RWPE2 (cell line): ENCODE measurements at regions not wholly inside any gene's neighbourhood (a gene's known extent, or its start where the extent isn't known, plus 50 kb on each side); places are given as distances from the start of the nearest gene placed in this dataset.

Experiments
- ATAC-seq: fragments of 200-7000 bp; cut with Tn5 transposase; 3 replicates; pipeline ENCODE4 v1.9.1; 2021; ENCODE audit warnings: low read depth
- DNase-seq: peaks from one replicate; pipeline ENCODE4 v3.0.0-alpha.2; 2020; ENCODE audit warnings: low spot score
- H3K27ac ChIP-seq: fragments of 450-650 bp; 2 replicates; pipeline ENCODE4 v1.5.1; 2017; ENCODE audit warnings: mild to moderate bottlenecking; ENCODE audit not compliant: poor library complexity, severe bottlenecking
- H3K27me3 ChIP-seq: fragments of 250-450 bp; sonication (Bioruptor Pico); 2 replicates; pipeline ENCODE4 v1.5.1; 2021; ENCODE audit warnings: mild to moderate bottlenecking, moderate library complexity; ENCODE audit not compliant: insufficient read depth, poor library complexity, severe bottlenecking
- H3K36me3 ChIP-seq: fragments of 250-450 bp; sonication (Bioruptor Pico); 2 replicates; pipeline ENCODE4 v1.5.1; 2020; ENCODE audit warnings: low read depth, mild to moderate bottlenecking, moderate library complexity
- H3K4me1 ChIP-seq: fragments of 250-450 bp; sonication (Bioruptor Pico); 2 replicates; pipeline ENCODE4 v1.5.1; 2021; ENCODE audit warnings: mild to moderate bottlenecking, moderate library complexity; ENCODE audit not compliant: insufficient read depth, poor library complexity, severe bottlenecking
- H3K4me3 ChIP-seq: fragments of 250-450 bp; sonication (Bioruptor Pico); 2 replicates; pipeline ENCODE4 v1.5.1; 2021; ENCODE audit warnings: mild to moderate bottlenecking, moderate library complexity; ENCODE audit not compliant: severe bottlenecking
- H3K9me3 ChIP-seq: fragments of 250-450 bp; sonication (Bioruptor Pico); 2 replicates; pipeline ENCODE4 v1.5.1; 2021; ENCODE audit warnings: mild to moderate bottlenecking, moderate library complexity; ENCODE audit not compliant: severe bottlenecking
- TF ChIP-seq, protein P1 (sequence below): fragments of 450-650 bp; IDR thresholded peaks from one replicate; pipeline ENCODE4 v1.5.1; 2017; ENCODE audit warnings: mild to moderate bottlenecking, moderate library complexity; ENCODE audit not compliant: poor library complexity, severe bottlenecking

DNA sequence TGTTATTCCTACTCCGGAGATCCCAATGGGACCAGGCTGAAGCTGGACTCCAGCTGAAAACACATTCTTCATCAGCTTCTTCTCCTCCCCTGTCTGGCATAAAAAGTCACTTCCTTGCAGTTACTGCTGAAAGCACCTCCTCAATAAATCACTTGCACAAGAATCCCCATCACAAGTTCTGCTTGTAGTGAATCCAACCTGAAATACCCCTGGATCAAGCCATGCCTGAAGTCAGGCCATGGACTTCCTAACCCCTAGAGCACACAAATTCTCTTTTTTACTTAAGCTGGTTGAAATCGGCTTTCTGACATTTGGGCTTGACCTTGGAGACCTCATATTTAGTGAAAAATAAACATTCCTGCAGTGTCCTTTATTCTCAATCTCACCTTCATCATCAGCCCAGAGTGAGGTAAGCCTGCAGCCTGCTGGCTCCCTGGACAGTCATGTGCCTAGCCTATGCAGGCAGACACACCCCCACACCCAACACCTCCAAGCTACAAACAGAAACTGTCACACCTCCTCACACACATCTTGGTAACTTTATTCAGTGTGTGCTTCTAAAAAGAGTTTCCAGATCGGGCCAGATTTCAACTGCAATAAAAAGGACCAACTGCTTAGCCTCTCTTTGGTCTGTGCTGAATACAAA, 51.5 kb upstream of the PTPRT start:
- peak; percentile 42 for DNase-seq

More for the DNA sequence above, 51.5 kb upstream of the PTPRT start:
- no peaks in the 10 kb centered on the region for H3K36me3 ChIP-seq
- no peak overlapping the region for H3K4me3 ChIP-seq
- no peaks in the 10 kb centered on the region for H3K9me3 ChIP-seq
- peaks cover 31% of the 10 kb centered on the region for H3K27me3 ChIP-seq
- ATAC-seq = no peak
- H3K27ac ChIP-seq = no peak overlapping the region
- TF ChIP-seq, protein P1, sequence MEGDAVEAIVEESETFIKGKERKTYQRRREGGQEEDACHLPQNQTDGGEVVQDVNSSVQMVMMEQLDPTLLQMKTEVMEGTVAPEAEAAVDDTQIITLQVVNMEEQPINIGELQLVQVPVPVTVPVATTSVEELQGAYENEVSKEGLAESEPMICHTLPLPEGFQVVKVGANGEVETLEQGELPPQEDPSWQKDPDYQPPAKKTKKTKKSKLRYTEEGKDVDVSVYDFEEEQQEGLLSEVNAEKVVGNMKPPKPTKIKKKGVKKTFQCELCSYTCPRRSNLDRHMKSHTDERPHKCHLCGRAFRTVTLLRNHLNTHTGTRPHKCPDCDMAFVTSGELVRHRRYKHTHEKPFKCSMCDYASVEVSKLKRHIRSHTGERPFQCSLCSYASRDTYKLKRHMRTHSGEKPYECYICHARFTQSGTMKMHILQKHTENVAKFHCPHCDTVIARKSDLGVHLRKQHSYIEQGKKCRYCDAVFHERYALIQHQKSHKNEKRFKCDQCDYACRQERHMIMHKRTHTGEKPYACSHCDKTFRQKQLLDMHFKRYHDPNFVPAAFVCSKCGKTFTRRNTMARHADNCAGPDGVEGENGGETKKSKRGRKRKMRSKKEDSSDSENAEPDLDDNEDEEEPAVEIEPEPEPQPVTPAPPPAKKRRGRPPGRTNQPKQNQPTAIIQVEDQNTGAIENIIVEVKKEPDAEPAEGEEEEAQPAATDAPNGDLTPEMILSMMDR = no peak
- no peaks in the 10 kb centered on the region for H3K4me1 ChIP-seq
